Esophagus muscularis mucosa (tissue), 3 donors: ENCODE measurements at regions not wholly inside any gene's neighbourhood (a gene's known extent, or its start where the extent isn't known, plus 50 kb on each side); places are given as distances from the start of the nearest gene placed in this dataset.
"Not testable (repeated sequence)": the region's sequence is repeated elsewhere in the genome, so short reads cannot be mapped to it uniquely, and the experiment has no call there.

Experiments used
- POLR2AphosphoS5 ChIP-seq, 2 donors: sonication (generic); formaldehyde crosslinking; IDR thresholded peaks; one replicate each; pipeline ENCODE4 v1.6.1; 2017; ENCODE audit warnings: antibody characterized with exemption in 2 of 2
- TF ChIP-seq, protein P1 (sequence below), 3 experiments: fragments of 200-600 bp in 2 of 3; fragments of 450-650 bp in 1 of 3; sonication (generic) in 2 of 3; IDR thresholded peaks; one replicate each; pipeline ENCODE4 v1.5.1; 2017 to 2019; ENCODE audit warnings: antibody characterized with exemption in 3 of 3, mild to moderate bottlenecking in 2 of 3, moderate library complexity in 1 of 3

DNA sequence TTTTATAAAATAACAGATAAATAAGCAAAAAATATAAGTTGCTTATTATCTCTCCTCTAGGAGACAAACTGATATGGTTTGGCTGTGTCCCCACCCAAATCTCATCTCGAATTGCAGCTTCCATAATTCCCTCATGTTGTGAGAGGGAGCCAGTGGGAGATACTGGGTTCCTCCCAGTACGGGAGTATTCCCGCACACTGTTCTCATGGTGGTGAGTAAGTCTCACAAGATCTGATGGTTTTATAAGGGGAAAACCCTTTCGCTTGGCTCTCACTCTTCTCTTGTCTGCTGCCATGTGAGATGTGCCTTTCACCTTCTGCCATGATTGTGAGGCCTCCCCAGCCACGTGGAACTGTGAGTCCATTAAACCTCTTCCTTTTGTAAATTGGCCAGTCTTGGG lies 204.3 kb downstream of the RPS24 start:
- TF ChIP-seq, protein P1, sequence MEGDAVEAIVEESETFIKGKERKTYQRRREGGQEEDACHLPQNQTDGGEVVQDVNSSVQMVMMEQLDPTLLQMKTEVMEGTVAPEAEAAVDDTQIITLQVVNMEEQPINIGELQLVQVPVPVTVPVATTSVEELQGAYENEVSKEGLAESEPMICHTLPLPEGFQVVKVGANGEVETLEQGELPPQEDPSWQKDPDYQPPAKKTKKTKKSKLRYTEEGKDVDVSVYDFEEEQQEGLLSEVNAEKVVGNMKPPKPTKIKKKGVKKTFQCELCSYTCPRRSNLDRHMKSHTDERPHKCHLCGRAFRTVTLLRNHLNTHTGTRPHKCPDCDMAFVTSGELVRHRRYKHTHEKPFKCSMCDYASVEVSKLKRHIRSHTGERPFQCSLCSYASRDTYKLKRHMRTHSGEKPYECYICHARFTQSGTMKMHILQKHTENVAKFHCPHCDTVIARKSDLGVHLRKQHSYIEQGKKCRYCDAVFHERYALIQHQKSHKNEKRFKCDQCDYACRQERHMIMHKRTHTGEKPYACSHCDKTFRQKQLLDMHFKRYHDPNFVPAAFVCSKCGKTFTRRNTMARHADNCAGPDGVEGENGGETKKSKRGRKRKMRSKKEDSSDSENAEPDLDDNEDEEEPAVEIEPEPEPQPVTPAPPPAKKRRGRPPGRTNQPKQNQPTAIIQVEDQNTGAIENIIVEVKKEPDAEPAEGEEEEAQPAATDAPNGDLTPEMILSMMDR (IDR thresholded peaks at IDR 0.05) = not testable (repeated sequence)
- TF ChIP-seq POLR2AphosphoS5 (IDR thresholded peaks at IDR 0.05) = not testable (repeated sequence)
